Epithelial cell of esophagus (primary cell): ENCODE measurements at regions not wholly inside any gene's neighbourhood (a gene's known extent, or its start where the extent isn't known, plus 50 kb on each side); places are given as distances from the start of the nearest gene placed in this dataset.

Source experiments
- DNase-seq: peaks from one replicate; pipeline ENCODE4 v3.0.0; 2010; ENCODE audit warnings: low read depth
- H3K4me3 ChIP-seq: 2 replicates; pipeline ENCODE4 v1.5.1; 2011; ENCODE audit warnings: mild to moderate bottlenecking, low read length, control low read depth
- CTCF ChIP-seq: IDR thresholded peaks from 2 replicates; pipeline ENCODE4 v1.5.1; 2011; ENCODE audit warnings: low read depth, mild to moderate bottlenecking, low read length, control low read depth, inconsistent platforms; ENCODE audit not compliant: insufficient read depth; ENCODE audit errors: missing control alignments

- H3K4me3 ChIP-seq, result no peak overlapping the region
- no peak for DNase-seq
- TF ChIP-seq CTCF, result no peak
Observed at GRCh38 chr16:81172769-81173658, 65.5 kb upstream of the BCO1 start.

GRCh38 chr16:81170824-81171223 is 67.7 kb upstream of the BCO1 start:
- H3K4me3 ChIP-seq, result no peak overlapping the region
- no peak for TF ChIP-seq CTCF
- peak; percentile 37 for DNase-seq

- no peak for DNase-seq
- TF ChIP-seq CTCF, result no peak
- H3K4me3 ChIP-seq, result no peak overlapping the region
Observed at GRCh38 chr16:81168406-81168805, 70.1 kb upstream of the BCO1 start.

GRCh38 chr16:81167851-81168250 is 70.6 kb upstream of the BCO1 start:
- DNase-seq, result no peak
- no peak overlapping the region for H3K4me3 ChIP-seq
- TF ChIP-seq CTCF, result no peak

GRCh38 chr16:81166417-81167300 is 70.5 kb upstream of the GCSH start:
- no peak for TF ChIP-seq CTCF

GRCh38 chr16:81165411-81166097 is 69.4 kb upstream of the GCSH start:
- no peak overlapping the region for H3K4me3 ChIP-seq
- no peak for DNase-seq
- no peak for TF ChIP-seq CTCF

More at GRCh38 chr16:81166417-81167300, 70.5 kb upstream of the GCSH start:
- no peak overlapping the region for H3K4me3 ChIP-seq
- DNase-seq, result no peak
